SK-N-SH (cell line): ENCODE measurements at regions not wholly inside any gene's neighbourhood (a gene's known extent, or its start where the extent isn't known, plus 50 kb on each side); places are given as distances from the start of the nearest gene placed in this dataset.

Experiments
- CTCF ChIA-PET: fragments of 300-600, 350-600 bp; formaldehyde crosslinking; extraction: SDS; loops from one replicate; lab custom pipeline; 2021; lab: Yijun Ruan, JAX
- POLR2A ChIA-PET: fragments of 350-600 bp; sonication (Branson Sonifier 250); formaldehyde crosslinking; extraction: SDS; loops from one replicate; lab custom pipeline; 2020; ENCODE audit warnings: antibody characterized with exemption, inconsistent platforms; lab: Yijun Ruan, JAX
- DNase-seq: peaks from one replicate; pipeline ENCODE4 v3.0.0; 2012
- H2AFZ ChIP-seq: fragments of 200-600 bp; sonication (generic); 2 replicates; pipeline ENCODE4 v1.8.1; 2016; ENCODE audit warnings: antibody characterized with exemption, mild to moderate bottlenecking, low read depth
- H3F3A ChIP-seq: fragments of 200-600 bp; sonication (generic); replicated peaks from 2 replicates; pipeline ENCODE3; 2016; ENCODE audit warnings: antibody characterized with exemption, mild to moderate bottlenecking; ENCODE audit not compliant: insufficient read depth
- H3K27ac ChIP-seq, 2 experiments: fragments of 200-500 bp in 1 of 2; fragments of 200-600 bp in 1 of 2; sonication (Bioruptor generic) in 1 of 2; sonication (generic), shearing (Covaris generic) in 1 of 2; 2 replicates each; pipeline versions ENCODE4 v1.5.1 to v1.6.1; 2014 to 2016; ENCODE audit warnings: low read depth in 2 of 2, inconsistent platforms in 1 of 2, low read length in 1 of 2, mild to moderate bottlenecking in 1 of 2, mixed read lengths in 1 of 2
- H3K27me3 ChIP-seq: fragments of 200-600 bp; sonication (generic), shearing (Covaris generic); 2 replicates; pipeline ENCODE4 v1.6.1; 2016; ENCODE audit warnings: mixed run types; ENCODE audit not compliant: insufficient read depth
- H3K36me3 ChIP-seq, 2 experiments: fragments of 200-500 bp in 1 of 2; fragments of 200-600 bp in 1 of 2; sonication (Bioruptor generic) in 1 of 2; sonication (generic) in 1 of 2; replicated peaks in 1 of 2; 2 replicates each; pipeline versions ENCODE3 to v1.5.1; 2014 to 2016; ENCODE audit warnings: low read length in 1 of 2, mild to moderate bottlenecking in 1 of 2; ENCODE audit not compliant: insufficient read depth in 2 of 2, control insufficient read depth in 1 of 2
- H3K4me1 ChIP-seq, 2 experiments: fragments of 200-500 bp in 1 of 2; fragments of 200-600 bp in 1 of 2; sonication (Bioruptor generic) in 1 of 2; sonication (generic), shearing (Covaris generic) in 1 of 2; 2 replicates each; pipeline versions ENCODE4 v1.5.1 to v1.6.1; 2014 to 2016; ENCODE audit warnings: low read depth in 1 of 2, low read length in 1 of 2, mixed run types in 1 of 2; ENCODE audit not compliant: insufficient read depth in 2 of 2, control insufficient read depth in 1 of 2
- H3K4me2 ChIP-seq: fragments of 200-600 bp; sonication (generic), shearing (Covaris generic); 2 replicates; pipeline ENCODE4 v1.6.1; 2017; ENCODE audit warnings: mixed run types
- H3K4me3 ChIP-seq, 2 experiments: fragments of 200-500 bp in 1 of 2; fragments of 200-600 bp in 1 of 2; sonication (Bioruptor generic) in 1 of 2; sonication (generic), shearing (Covaris generic) in 1 of 2; 2 replicates each; pipeline versions ENCODE4 v1.5.1 to v1.8.1; 2014 to 2016; ENCODE audit warnings: low read depth in 2 of 2, inconsistent platforms in 1 of 2, low read length in 1 of 2, mild to moderate bottlenecking in 1 of 2, mixed read lengths in 1 of 2, moderate library complexity in 1 of 2
- H3K79me2 ChIP-seq: fragments of 200-600 bp; sonication (generic); 2 replicates; pipeline ENCODE4 v1.8.1; 2017; ENCODE audit warnings: mild to moderate bottlenecking; ENCODE audit not compliant: insufficient read depth
- H3K9ac ChIP-seq: fragments of 200-600 bp; sonication (generic); 2 replicates; pipeline ENCODE4 v1.6.1; 2017; ENCODE audit warnings: mixed run types
- H3K9me2 ChIP-seq: fragments of 200-600 bp; sonication (generic); 2 replicates; pipeline ENCODE4 v1.6.1; 2017; ENCODE audit warnings: mixed run types
- H3K9me3 ChIP-seq: fragments of 200-600 bp; sonication (generic); 2 replicates; pipeline ENCODE4 v1.6.1; 2017; ENCODE audit warnings: mixed run types, mild to moderate bottlenecking, moderate library complexity
- H4K20me1 ChIP-seq: fragments of 200-600 bp; sonication (generic); 2 replicates; pipeline ENCODE4 v1.6.1; 2017; ENCODE audit warnings: mild to moderate bottlenecking, mixed run types; ENCODE audit not compliant: insufficient read depth
- CHD2 ChIP-seq: fragments of 150-350 bp; IDR thresholded peaks from 2 replicates; pipeline ENCODE4 v1.6.1; 2018; ENCODE audit warnings: low read length; ENCODE audit not compliant: partially characterized antibody
- ELF1 ChIP-seq: IDR thresholded peaks from 2 replicates; pipeline ENCODE4 v1.4.0; 2012
- EP300 ChIP-seq, 2 experiments: IDR thresholded peaks; 2 replicates each; pipeline versions ENCODE4 v1.4.0 to v1.6.1; 2012; ENCODE audit warnings: borderline replicate concordance in 1 of 2, low read depth in 1 of 2, low read length in 1 of 2
- FOSL2 ChIP-seq: IDR thresholded peaks from 2 replicates; pipeline ENCODE4 v1.4.0; 2012; ENCODE audit warnings: low read depth, mild to moderate bottlenecking, moderate library complexity, borderline replicate concordance
- FOXM1 ChIP-seq: IDR thresholded peaks from 2 replicates; pipeline ENCODE4 v1.4.0; 2012; ENCODE audit warnings: low read depth, mild to moderate bottlenecking
- GABPA ChIP-seq: IDR thresholded peaks from 2 replicates; pipeline ENCODE4 v1.4.0; 2012; ENCODE audit warnings: low read depth, mild to moderate bottlenecking
- JUND ChIP-seq: IDR thresholded peaks from 2 replicates; pipeline ENCODE4 v1.4.0; 2012
- MXI1 ChIP-seq: IDR thresholded peaks from 2 replicates; pipeline ENCODE4 v1.6.1; 2012; ENCODE audit warnings: mild to moderate bottlenecking, low read depth, low read length, improper control_type of control experiment
- NFIC ChIP-seq: IDR thresholded peaks from 2 replicates; pipeline ENCODE4 v1.4.0; 2012; ENCODE audit warnings: borderline replicate concordance
- RAD21 ChIP-seq: IDR thresholded peaks from 2 replicates; pipeline ENCODE4 v1.6.1; 2012; ENCODE audit warnings: mild to moderate bottlenecking, low read length
- RCOR1 ChIP-seq: fragments of 150-350 bp; IDR thresholded peaks from 2 replicates; pipeline ENCODE4 v1.6.1; 2017; ENCODE audit warnings: antibody characterized with exemption, low read length
- RXRA ChIP-seq: IDR thresholded peaks from 2 replicates; pipeline ENCODE4 v1.4.0; 2012; ENCODE audit warnings: low read depth, mild to moderate bottlenecking, borderline replicate concordance
- TEAD4 ChIP-seq: IDR thresholded peaks from 2 replicates; pipeline ENCODE4 v1.4.0; 2012; ENCODE audit warnings: mild to moderate bottlenecking, borderline replicate concordance; ENCODE audit not compliant: insufficient read depth
- YY1 ChIP-seq: IDR thresholded peaks from 2 replicates; pipeline ENCODE4 v1.4.0; 2012; ENCODE audit warnings: low read depth, mild to moderate bottlenecking
- WGBS: methylation state at CpG from one replicate; pipeline ENCODE4 v1.1.6; 2017; ENCODE audit warnings: low lambda C conversion rate; 5-methylcytosine and 5-hydroxymethylcytosine counted together
- TF ChIP-seq, protein P1 (sequence below): fragments of 150-350 bp; IDR thresholded peaks from 2 replicates; pipeline ENCODE4 v1.6.1; 2016; ENCODE audit warnings: mild to moderate bottlenecking, low read depth, low read length
- TF ChIP-seq, protein P2 (sequence below): IDR thresholded peaks from 2 replicates; pipeline ENCODE4 v1.4.0; 2012; ENCODE audit warnings: low read depth, borderline replicate concordance
- TF ChIP-seq, protein P3 (sequence below): IDR thresholded peaks from 2 replicates; pipeline ENCODE4; 2012

DNA sequence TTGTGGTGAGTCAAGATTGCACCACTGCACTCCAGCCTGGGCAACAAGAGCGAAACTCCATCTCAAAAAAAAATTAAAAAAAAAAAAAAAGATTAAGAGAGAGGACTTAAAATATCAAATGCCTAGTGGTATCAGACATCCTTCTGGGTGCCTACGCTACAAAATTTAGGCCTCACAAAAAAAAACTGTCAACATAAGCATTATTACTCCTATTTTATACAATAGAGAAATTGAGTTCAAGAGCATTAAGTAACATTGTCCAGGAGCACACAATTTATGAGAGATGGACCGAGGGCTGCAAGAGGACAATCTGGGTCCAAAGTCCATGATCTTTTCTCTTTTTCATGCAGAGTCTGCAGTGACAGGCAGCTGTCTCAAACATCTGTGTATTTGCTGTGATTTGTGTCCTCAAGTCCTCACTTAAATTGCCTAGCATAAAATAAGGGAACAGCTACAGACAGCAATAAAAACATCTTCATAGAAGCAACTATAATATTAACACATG is 62.4 kb downstream of the OSR1 start:
- 86% methylated on average over 3 of the region's 3 CpGs for WGBS
- H3K36me3 ChIP-seq = no peaks in the 10 kb centered on the region
- H3K4me3 ChIP-seq = no peak overlapping the region
- H3K27me3 ChIP-seq = no peaks in the 10 kb centered on the region
- no peaks in the 10 kb centered on the region for H3K9me3 ChIP-seq
- no peak overlapping the region for H3K4me2 ChIP-seq
- H3K4me1 ChIP-seq = no peaks in the 10 kb centered on the region
- H3K9ac ChIP-seq = no peak overlapping the region
- no peaks in the 10 kb centered on the region for H3K79me2 ChIP-seq
- H3F3A ChIP-seq = no peaks in the 10 kb centered on the region
- no peaks in the 10 kb centered on the region for H4K20me1 ChIP-seq
- no peak overlapping the region for H2AFZ ChIP-seq
- no peaks in the 10 kb centered on the region for H3K9me2 ChIP-seq
- ChIA-PET POLR2A (no interaction called here), CTCF (no interaction called here)
- TF ChIP-seq CHD2 (no peak), TEAD4 (no peak), FOXM1 (no peak), MXI1 (no peak), GABPA (no peak), EP300 (IDR thresholded peaks at IDR 0.05; ENCODE audit: borderline replicate concordance in 1 of 2, low read depth in 1 of 2, low read length in 1 of 2) (no peak), JUND (no peak), RCOR1 (no peak), RAD21 (no peak), ELF1 (no peak), FOSL2 (no peak), NFIC (no peak), RXRA (no peak), YY1 (no peak)
- TF ChIP-seq, protein P1, sequence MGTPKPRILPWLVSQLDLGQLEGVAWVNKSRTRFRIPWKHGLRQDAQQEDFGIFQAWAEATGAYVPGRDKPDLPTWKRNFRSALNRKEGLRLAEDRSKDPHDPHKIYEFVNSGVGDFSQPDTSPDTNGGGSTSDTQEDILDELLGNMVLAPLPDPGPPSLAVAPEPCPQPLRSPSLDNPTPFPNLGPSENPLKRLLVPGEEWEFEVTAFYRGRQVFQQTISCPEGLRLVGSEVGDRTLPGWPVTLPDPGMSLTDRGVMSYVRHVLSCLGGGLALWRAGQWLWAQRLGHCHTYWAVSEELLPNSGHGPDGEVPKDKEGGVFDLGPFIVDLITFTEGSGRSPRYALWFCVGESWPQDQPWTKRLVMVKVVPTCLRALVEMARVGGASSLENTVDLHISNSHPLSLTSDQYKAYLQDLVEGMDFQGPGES = no peak
- TF ChIP-seq, protein P2, sequence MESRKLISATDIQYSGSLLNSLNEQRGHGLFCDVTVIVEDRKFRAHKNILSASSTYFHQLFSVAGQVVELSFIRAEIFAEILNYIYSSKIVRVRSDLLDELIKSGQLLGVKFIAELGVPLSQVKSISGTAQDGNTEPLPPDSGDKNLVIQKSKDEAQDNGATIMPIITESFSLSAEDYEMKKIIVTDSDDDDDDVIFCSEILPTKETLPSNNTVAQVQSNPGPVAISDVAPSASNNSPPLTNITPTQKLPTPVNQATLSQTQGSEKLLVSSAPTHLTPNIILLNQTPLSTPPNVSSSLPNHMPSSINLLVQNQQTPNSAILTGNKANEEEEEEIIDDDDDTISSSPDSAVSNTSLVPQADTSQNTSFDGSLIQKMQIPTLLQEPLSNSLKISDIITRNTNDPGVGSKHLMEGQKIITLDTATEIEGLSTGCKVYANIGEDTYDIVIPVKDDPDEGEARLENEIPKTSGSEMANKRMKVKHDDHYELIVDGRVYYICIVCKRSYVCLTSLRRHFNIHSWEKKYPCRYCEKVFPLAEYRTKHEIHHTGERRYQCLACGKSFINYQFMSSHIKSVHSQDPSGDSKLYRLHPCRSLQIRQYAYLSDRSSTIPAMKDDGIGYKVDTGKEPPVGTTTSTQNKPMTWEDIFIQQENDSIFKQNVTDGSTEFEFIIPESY = no peak
- TF ChIP-seq, protein P3, sequence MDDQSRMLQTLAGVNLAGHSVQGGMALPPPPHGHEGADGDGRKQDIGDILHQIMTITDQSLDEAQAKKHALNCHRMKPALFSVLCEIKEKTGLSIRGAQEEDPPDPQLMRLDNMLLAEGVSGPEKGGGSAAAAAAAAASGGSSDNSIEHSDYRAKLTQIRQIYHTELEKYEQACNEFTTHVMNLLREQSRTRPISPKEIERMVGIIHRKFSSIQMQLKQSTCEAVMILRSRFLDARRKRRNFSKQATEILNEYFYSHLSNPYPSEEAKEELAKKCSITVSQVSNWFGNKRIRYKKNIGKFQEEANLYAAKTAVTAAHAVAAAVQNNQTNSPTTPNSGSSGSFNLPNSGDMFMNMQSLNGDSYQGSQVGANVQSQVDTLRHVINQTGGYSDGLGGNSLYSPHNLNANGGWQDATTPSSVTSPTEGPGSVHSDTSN = no peak
- DNase-seq = no peak
- H3K27ac ChIP-seq = no peak overlapping the region
